ENCODE measurements at regions not wholly inside any gene's neighbourhood (a gene's known extent, or its start where the extent isn't known, plus 50 kb on each side); places are given as distances from the start of the nearest gene placed in this dataset.

- Mint-ChIP-seq H3K4me1 (ENCODE audit: low read depth, unreplicated experiment) (peaks cover 12% of the 10 kb centered on the region), H3K27me3 (ENCODE audit: unreplicated experiment) (peaks cover 1% of the 10 kb centered on the region), H3K27ac (ENCODE audit: unreplicated experiment) (no peak overlapping the region), H3K9me3 (ENCODE audit: unreplicated experiment) (no peaks in the 10 kb centered on the region), H3K4me3 (ENCODE audit: unreplicated experiment) (no peak overlapping the region), H3K36me3 (ENCODE audit: unreplicated experiment) (no peaks in the 10 kb centered on the region)
- no peak for DNase-seq
- TF ChIP-seq CTCF (IDR thresholded peaks at IDR 0.05; ENCODE audit: partially characterized antibody, unreplicated experiment): no peak
Measured at GRCh38 chr3:72388644-72389043, 459.6 kb downstream of the SHQ1 start.

GRCh38 chr3:72388117-72388516 is 460.1 kb downstream of the SHQ1 start:
- Mint-ChIP-seq H3K4me3 (ENCODE audit: unreplicated experiment) (no peak overlapping the region), H3K4me1 (ENCODE audit: low read depth, unreplicated experiment) (peaks cover 12% of the 10 kb centered on the region), H3K9me3 (ENCODE audit: unreplicated experiment) (no peaks in the 10 kb centered on the region), H3K27ac (ENCODE audit: unreplicated experiment) (no peak overlapping the region), H3K27me3 (ENCODE audit: unreplicated experiment) (peaks cover under 1% of the 10 kb centered on the region), H3K36me3 (ENCODE audit: unreplicated experiment) (no peaks in the 10 kb centered on the region)
- no peak for DNase-seq
- no peak for TF ChIP-seq CTCF (IDR thresholded peaks at IDR 0.05; ENCODE audit: partially characterized antibody, unreplicated experiment)

GRCh38 chr3:72386327-72387000 is 461.8 kb downstream of the SHQ1 start:
- H3K4me3 Mint-ChIP-seq (ENCODE audit: unreplicated experiment): no peak overlapping the region
- no peak for DNase-seq
- no peaks in the 10 kb centered on the region for H3K9me3 Mint-ChIP-seq (ENCODE audit: unreplicated experiment)
- no peaks in the 10 kb centered on the region for H3K27me3 Mint-ChIP-seq (ENCODE audit: unreplicated experiment)
- H3K36me3 Mint-ChIP-seq (ENCODE audit: unreplicated experiment): no peaks in the 10 kb centered on the region
- no peak for TF ChIP-seq CTCF (IDR thresholded peaks at IDR 0.05; ENCODE audit: partially characterized antibody, unreplicated experiment)
- H3K27ac Mint-ChIP-seq (ENCODE audit: unreplicated experiment): no peak overlapping the region
- H3K4me1 Mint-ChIP-seq (ENCODE audit: low read depth, unreplicated experiment): peaks cover 17% of the 10 kb centered on the region

GRCh38 chr3:72385167-72385566 is 463.1 kb downstream of the SHQ1 start:
- Mint-ChIP-seq H3K36me3 (ENCODE audit: unreplicated experiment) (no peaks in the 10 kb centered on the region), H3K4me1 (ENCODE audit: low read depth, unreplicated experiment) (peaks cover 14% of the 10 kb centered on the region), H3K4me3 (ENCODE audit: unreplicated experiment) (no peak overlapping the region), H3K9me3 (ENCODE audit: unreplicated experiment) (peaks cover under 1% of the 10 kb centered on the region), H3K27me3 (ENCODE audit: unreplicated experiment) (no peaks in the 10 kb centered on the region), H3K27ac (ENCODE audit: unreplicated experiment) (no peak overlapping the region)
- DNase-seq: no peak
- TF ChIP-seq CTCF (IDR thresholded peaks at IDR 0.05; ENCODE audit: partially characterized antibody, unreplicated experiment): no peak

- no peak for DNase-seq
- H3K4me3 Mint-ChIP-seq (ENCODE audit: unreplicated experiment): no peak overlapping the region
- no peaks in the 10 kb centered on the region for H3K36me3 Mint-ChIP-seq (ENCODE audit: unreplicated experiment)
Measured at GRCh38 chr3:72384602-72385001, 463.6 kb downstream of the SHQ1 start.

More at GRCh38 chr3:72384602-72385001, 463.6 kb downstream of the SHQ1 start:
- Mint-ChIP-seq H3K9me3 (ENCODE audit: unreplicated experiment) (peaks cover 1% of the 10 kb centered on the region), H3K4me1 (ENCODE audit: low read depth, unreplicated experiment) (peaks cover 14% of the 10 kb centered on the region), H3K27ac (ENCODE audit: unreplicated experiment) (no peak overlapping the region), H3K27me3 (ENCODE audit: unreplicated experiment) (no peaks in the 10 kb centered on the region)
- TF ChIP-seq CTCF (IDR thresholded peaks at IDR 0.05; ENCODE audit: partially characterized antibody, unreplicated experiment): no peak

Measured in glutamatergic neuron (in vitro differentiated cells).